ENCODE measurements at regions not wholly inside any gene's neighbourhood (a gene's known extent, or its start where the extent isn't known, plus 50 kb on each side); places are given as distances from the start of the nearest gene placed in this dataset.
A peak's percentile ranks its signal among the peaks of the same experiment; 100 is the strongest.
"Not testable (repeated sequence)": the region's sequence is repeated elsewhere in the genome, so short reads cannot be mapped to it uniquely, and the experiment has no call there.

DNA sequence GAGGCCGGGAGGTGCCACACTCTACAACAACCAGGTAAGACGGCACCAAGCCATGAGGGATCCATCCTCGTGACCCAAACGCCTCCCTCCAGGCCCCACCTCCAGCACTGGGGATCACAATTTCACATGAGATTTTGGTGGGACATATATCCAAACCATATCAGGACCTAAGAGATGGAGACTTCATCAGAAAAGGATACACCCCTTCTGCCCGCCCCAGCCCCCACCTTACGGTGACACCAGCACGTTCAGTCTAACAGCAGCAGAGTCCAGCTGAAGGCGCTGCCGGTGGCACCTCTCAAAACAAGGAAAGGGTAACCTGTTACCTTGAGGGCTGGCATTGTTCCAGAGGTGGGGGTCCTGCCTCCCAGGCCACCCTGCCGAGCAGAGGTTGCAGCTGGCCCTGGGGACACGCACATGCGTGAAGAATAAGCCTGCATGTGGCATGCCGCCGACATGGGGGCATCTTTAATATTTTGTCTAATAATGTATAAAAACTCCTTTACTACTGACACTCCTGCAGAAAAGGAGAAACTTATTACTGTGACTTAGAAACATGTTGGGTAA lies 154.4 kb downstream of the GALR1 start:
- no peak for DNase-seq (ENCODE audit: low read depth, low spot score)
- TF ChIP-seq YY1 (IDR thresholded peaks at IDR 0.05; ENCODE audit: insufficient read depth, insufficient read length) (no peak), ZNF274 (IDR thresholded peaks at IDR 0.05; ENCODE audit: low read depth, low read length) (no peak), SUZ12 (IDR thresholded peaks at IDR 0.05; ENCODE audit: extremely low read depth, insufficient read depth, insufficient read length) (no peak)
- H3K27me3 ChIP-seq (ENCODE audit: insufficient read depth, insufficient read length), result no peaks in the 10 kb centered on the region
- H3K36me3 ChIP-seq (ENCODE audit: insufficient read depth, insufficient read length, low read length), result no peaks in the 10 kb centered on the region
- H3K4me3 ChIP-seq (ENCODE audit: insufficient read length, low read depth), result no peak overlapping the region
- no peak overlapping the region for H3K9ac ChIP-seq (ENCODE audit: insufficient read length, low read depth)
- H3K9me3 ChIP-seq (ENCODE audit: insufficient read depth, low read length), result no peaks in the 10 kb centered on the region
- no peaks in the 10 kb centered on the region for H3K4me1 ChIP-seq (ENCODE audit: insufficient read depth, insufficient read length)

DNA sequence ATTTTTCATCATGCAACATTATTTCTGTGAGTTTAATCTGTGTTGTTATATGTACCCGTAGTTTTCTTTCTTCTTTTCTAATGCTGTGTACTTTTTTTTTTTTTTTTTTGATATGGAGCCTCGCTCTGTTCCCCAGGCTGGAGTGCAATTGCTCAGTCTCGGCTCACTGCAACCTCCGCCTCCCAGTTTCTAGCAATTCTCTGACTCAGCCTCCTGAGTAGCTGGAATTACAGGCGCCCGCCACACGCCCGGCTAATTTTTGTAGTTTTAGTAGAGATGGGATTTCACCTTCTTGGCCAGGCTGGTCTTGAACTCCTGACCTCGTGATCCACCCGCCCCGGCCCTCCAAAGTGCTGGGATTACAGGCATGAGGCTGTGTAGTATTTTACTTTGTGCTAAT lies 155.4 kb downstream of the GALR1 start:
- Histone ChIP-seq H3K9ac (ENCODE audit: insufficient read length, low read depth) (no peak overlapping the region), H3K27me3 (ENCODE audit: insufficient read depth, insufficient read length) (no peaks in the 10 kb centered on the region), H3K4me3 (ENCODE audit: insufficient read length, low read depth) (no peak overlapping the region), H3K36me3 (ENCODE audit: insufficient read depth, insufficient read length, low read length) (no peaks in the 10 kb centered on the region), H3K9me3 (ENCODE audit: insufficient read depth, low read length) (no peaks in the 10 kb centered on the region), H3K4me1 (ENCODE audit: insufficient read depth, insufficient read length) (no peaks in the 10 kb centered on the region)
- no peak for DNase-seq (ENCODE audit: low read depth, low spot score)
- no peak for TF ChIP-seq ZNF274 (IDR thresholded peaks at IDR 0.05; ENCODE audit: low read depth, low read length)
- TF ChIP-seq YY1 (IDR thresholded peaks at IDR 0.05; ENCODE audit: insufficient read depth, insufficient read length), result no peak
- no peak for TF ChIP-seq SUZ12 (IDR thresholded peaks at IDR 0.05; ENCODE audit: extremely low read depth, insufficient read depth, insufficient read length)

DNA sequence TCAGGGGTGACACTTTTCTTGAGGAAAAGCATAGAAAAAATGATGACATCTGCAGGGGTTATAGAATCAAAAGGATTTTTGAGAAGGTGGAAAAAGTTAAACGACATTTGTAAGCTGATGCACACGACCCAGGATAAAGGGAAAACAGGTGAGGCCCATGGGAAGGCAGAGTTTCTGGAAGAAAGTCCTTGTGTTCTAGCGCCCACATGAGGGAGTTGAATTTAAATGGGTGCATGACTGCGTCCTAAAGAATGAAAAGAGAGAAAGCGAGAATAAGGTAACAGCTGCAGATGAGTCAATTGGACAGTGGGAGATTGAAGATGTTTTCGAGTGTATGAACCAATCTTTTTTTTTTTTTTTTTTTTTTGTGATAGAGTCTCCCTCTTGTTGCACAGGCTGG lies 158.1 kb downstream of the GALR1 start:
- H3K4me1 ChIP-seq (ENCODE audit: insufficient read depth, insufficient read length), result no peaks in the 10 kb centered on the region
- H3K9ac ChIP-seq (ENCODE audit: insufficient read length, low read depth), result no peak overlapping the region
- no peaks in the 10 kb centered on the region for H3K27me3 ChIP-seq (ENCODE audit: insufficient read depth, insufficient read length)
- no peaks in the 10 kb centered on the region for H3K9me3 ChIP-seq (ENCODE audit: insufficient read depth, low read length)
- H3K4me3 ChIP-seq (ENCODE audit: insufficient read length, low read depth), result no peak overlapping the region
- no peak for TF ChIP-seq SUZ12 (IDR thresholded peaks at IDR 0.05; ENCODE audit: extremely low read depth, insufficient read depth, insufficient read length)
- TF ChIP-seq ZNF274 (IDR thresholded peaks at IDR 0.05; ENCODE audit: low read depth, low read length), result no peak
- TF ChIP-seq YY1 (IDR thresholded peaks at IDR 0.05; ENCODE audit: insufficient read depth, insufficient read length), result no peak
- no peaks in the 10 kb centered on the region for H3K36me3 ChIP-seq (ENCODE audit: insufficient read depth, insufficient read length, low read length)
- no peak for DNase-seq (ENCODE audit: low read depth, low spot score)

DNA sequence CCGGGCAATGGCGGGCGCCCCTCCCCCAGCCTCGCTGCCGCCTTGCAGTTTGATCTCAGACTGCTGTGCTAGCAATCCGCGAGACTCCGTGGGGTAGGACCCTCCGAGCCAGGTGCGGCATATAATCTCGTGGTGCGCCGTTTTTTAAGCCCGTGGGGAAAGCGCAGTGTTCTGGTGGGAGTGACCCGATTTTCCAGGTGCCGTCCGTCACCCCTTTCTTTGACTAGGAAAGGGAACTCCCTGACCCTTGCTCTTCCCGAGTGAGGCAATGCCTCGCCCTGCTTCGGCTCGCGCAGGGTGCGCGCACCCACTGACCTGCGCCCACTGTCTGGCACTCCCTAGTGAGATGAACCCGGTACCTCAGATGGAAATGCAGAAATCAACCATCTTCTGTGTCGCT lies 171.9 kb downstream of the GALR1 start:
- not testable (repeated sequence) for H3K27me3 ChIP-seq (ENCODE audit: insufficient read depth, insufficient read length); H3K9me3 ChIP-seq (ENCODE audit: insufficient read depth, low read length); DNase-seq (ENCODE audit: low read depth, low spot score); H3K36me3 ChIP-seq (ENCODE audit: insufficient read depth, insufficient read length, low read length); H3K4me1 ChIP-seq (ENCODE audit: insufficient read depth, insufficient read length)
- Histone ChIP-seq H3K9ac (ENCODE audit: insufficient read length, low read depth) (peak overlapping the region; percentile 39), H3K4me3 (ENCODE audit: insufficient read length, low read depth) (peak overlapping the region; percentile 26)

DNA sequence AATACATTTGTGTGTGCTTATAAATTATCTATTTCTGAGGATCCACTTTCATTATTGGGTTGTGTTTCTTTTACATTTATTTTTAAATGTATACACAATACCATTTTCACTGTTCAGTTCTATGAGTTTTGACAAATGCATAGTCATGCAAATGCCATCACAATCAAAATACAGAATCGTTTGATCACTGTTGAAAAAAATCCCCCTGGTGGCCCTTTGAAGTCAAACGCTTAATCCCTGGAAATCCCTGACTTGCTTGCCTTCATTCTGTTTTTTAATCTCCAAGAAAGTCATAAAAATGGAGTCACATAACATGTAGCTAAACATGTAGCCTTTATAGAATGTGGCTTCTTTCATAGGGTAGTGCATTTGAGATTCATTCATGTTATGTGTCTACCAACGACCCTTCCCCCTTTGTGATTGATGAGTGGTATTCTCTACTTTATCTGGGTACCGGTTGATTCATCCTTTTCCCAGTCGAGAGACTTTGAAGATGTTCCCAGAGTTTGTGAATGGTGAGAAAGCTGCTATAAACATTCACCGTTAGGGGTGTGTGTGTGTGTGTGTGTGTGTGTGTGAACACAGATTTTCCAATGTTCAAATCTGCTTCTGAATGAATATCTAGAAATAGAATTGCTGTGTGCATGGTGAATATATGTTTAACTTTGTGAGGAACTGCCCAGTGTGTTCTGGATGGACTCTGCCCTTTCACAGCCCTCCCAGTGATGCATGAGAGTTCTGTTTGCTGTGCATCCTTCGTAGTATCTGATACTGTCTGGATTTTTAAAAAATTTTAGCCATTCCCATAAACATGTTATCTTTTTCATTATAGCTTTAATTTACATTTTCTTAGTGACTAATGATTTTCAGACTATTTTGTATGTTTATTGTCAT lies 173.6 kb downstream of the GALR1 start:
- DNase-seq (ENCODE audit: low read depth, low spot score), result no peak
- H3K9ac ChIP-seq (ENCODE audit: insufficient read length, low read depth), result no peak overlapping the region
- H3K4me1 ChIP-seq (ENCODE audit: insufficient read depth, insufficient read length), result no peaks in the 10 kb centered on the region
- no peaks in the 10 kb centered on the region for H3K27me3 ChIP-seq (ENCODE audit: insufficient read depth, insufficient read length)
- H3K36me3 ChIP-seq (ENCODE audit: insufficient read depth, insufficient read length, low read length), result no peaks in the 10 kb centered on the region
- no peaks in the 10 kb centered on the region for H3K9me3 ChIP-seq (ENCODE audit: insufficient read depth, low read length)
- TF ChIP-seq YY1 (IDR thresholded peaks at IDR 0.05; ENCODE audit: insufficient read depth, insufficient read length) (no peak), SUZ12 (IDR thresholded peaks at IDR 0.05; ENCODE audit: extremely low read depth, insufficient read depth, insufficient read length) (no peak), ZNF274 (IDR thresholded peaks at IDR 0.05; ENCODE audit: low read depth, low read length) (no peak)
- H3K4me3 ChIP-seq (ENCODE audit: insufficient read length, low read depth), result no peak overlapping the region

DNA sequence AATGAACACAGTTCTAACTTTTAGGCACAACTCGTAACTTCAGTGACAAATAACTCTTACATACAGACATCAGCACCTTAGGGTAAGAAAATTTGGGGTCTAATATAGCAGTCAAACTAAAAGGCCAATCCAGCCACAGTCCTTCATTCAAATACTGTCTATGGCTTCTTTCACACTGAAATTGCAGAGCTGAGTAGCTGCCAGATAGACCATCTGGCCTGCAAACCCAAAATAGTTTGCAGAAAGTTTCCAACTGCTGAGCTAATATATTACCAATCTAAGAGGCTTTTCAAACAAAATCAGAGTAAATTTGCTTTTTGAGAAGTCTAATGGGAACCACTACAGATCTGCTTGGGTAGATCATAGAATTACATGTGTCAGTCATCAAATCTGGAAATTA lies 183.4 kb downstream of the GALR1 start:
- Histone ChIP-seq H3K9ac (ENCODE audit: insufficient read length, low read depth) (no peak overlapping the region), H3K4me3 (ENCODE audit: insufficient read length, low read depth) (no peak overlapping the region), H3K4me1 (ENCODE audit: insufficient read depth, insufficient read length) (no peaks in the 10 kb centered on the region), H3K36me3 (ENCODE audit: insufficient read depth, insufficient read length, low read length) (no peaks in the 10 kb centered on the region), H3K9me3 (ENCODE audit: insufficient read depth, low read length) (no peaks in the 10 kb centered on the region), H3K27me3 (ENCODE audit: insufficient read depth, insufficient read length) (no peaks in the 10 kb centered on the region)
- TF ChIP-seq YY1 (IDR thresholded peaks at IDR 0.05; ENCODE audit: insufficient read depth, insufficient read length) (no peak), SUZ12 (IDR thresholded peaks at IDR 0.05; ENCODE audit: extremely low read depth, insufficient read depth, insufficient read length) (no peak), ZNF274 (IDR thresholded peaks at IDR 0.05; ENCODE audit: low read depth, low read length) (no peak)
- no peak for DNase-seq (ENCODE audit: low read depth, low spot score)

DNA sequence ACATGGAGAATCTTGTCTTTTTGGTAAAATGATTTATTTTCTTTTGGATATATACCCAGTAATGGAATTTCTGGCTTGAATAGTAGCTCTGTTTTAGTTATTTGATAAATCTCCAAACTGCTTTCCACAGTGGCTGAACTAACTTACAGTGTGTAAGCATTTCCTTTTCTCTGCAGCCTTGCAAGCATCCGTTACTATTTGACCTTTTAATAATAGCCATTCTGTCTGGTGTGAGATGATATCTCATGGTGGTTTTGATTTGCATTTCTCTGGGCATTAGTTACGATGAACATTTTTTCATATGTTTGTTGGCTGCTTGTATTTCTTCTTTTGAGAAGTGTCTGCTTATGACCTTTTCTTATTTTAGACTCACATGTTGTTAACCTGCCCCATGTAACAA lies 190.2 kb downstream of the GALR1 start:
- no peak overlapping the region for H3K9ac ChIP-seq (ENCODE audit: insufficient read length, low read depth)
- no peak for DNase-seq (ENCODE audit: low read depth, low spot score)
- no peaks in the 10 kb centered on the region for H3K27me3 ChIP-seq (ENCODE audit: insufficient read depth, insufficient read length)
- H3K36me3 ChIP-seq (ENCODE audit: insufficient read depth, insufficient read length, low read length), result no peaks in the 10 kb centered on the region
- TF ChIP-seq YY1 (IDR thresholded peaks at IDR 0.05; ENCODE audit: insufficient read depth, insufficient read length), result no peak
- TF ChIP-seq SUZ12 (IDR thresholded peaks at IDR 0.05; ENCODE audit: extremely low read depth, insufficient read depth, insufficient read length), result no peak
- TF ChIP-seq ZNF274 (IDR thresholded peaks at IDR 0.05; ENCODE audit: low read depth, low read length), result no peak
- no peaks in the 10 kb centered on the region for H3K9me3 ChIP-seq (ENCODE audit: insufficient read depth, low read length)
- H3K4me1 ChIP-seq (ENCODE audit: insufficient read depth, insufficient read length), result no peaks in the 10 kb centered on the region
- no peak overlapping the region for H3K4me3 ChIP-seq (ENCODE audit: insufficient read length, low read depth)
